ENCODE measurements at regions not wholly inside any gene's neighbourhood (a gene's known extent, or its start where the extent isn't known, plus 50 kb on each side); places are given as distances from the start of the nearest gene placed in this dataset.

DNA sequence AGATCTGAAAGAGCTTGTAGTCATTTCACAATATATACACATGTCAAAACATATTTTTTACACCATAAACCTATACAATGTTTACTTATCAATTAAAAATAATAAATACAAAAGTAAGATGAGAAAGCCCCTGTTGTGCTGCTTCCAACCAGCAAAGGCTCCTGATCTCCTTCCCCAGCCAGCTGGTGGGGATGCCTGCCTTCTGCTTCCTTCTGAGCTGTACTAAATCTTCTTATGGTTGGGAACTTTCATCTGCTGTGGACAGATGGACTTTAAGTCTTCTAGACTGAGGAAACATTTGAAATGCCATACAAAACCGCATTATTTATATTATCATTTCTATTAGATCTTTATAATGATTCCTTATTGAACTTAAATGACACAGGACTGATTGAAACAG lies 745.3 kb upstream of the CHD1 start:
- Histone ChIP-seq H3K9ac (ENCODE audit: low read length) (no peak overlapping the region), H3K4me2 (ENCODE audit: low read length) (no peak overlapping the region), H2AFZ (ENCODE audit: low read depth, low read length, poor library complexity, severe bottlenecking) (no peak overlapping the region), H3K27me3 (ENCODE audit: insufficient read depth, low read length) (no peaks in the 10 kb centered on the region), H3K4me1 (ENCODE audit: control insufficient read depth in 1 of 2, insufficient read depth in 2 of 2, low read length in 2 of 2) (no peaks in the 10 kb centered on the region), H3K9me3 (ENCODE audit: control insufficient read depth in 1 of 2, insufficient read depth in 1 of 2, low read depth in 1 of 2, low read length in 2 of 2) (no peaks in the 10 kb centered on the region), H4K20me1 (ENCODE audit: insufficient read depth) (no peaks in the 10 kb centered on the region), H3K79me2 (ENCODE audit: insufficient read depth, low read length) (no peaks in the 10 kb centered on the region), H3K9me2 (ENCODE audit: insufficient read depth) (no peaks in the 10 kb centered on the region), H3K4me3 (replicated peaks in 1 of 2; ENCODE audit: low read depth in 1 of 2, low read length in 2 of 2) (no peak overlapping the region), H3K36me3 (ENCODE audit: control insufficient read depth in 1 of 2, insufficient read depth in 2 of 2, low read length in 2 of 2) (no peaks in the 10 kb centered on the region), H3K27ac (ENCODE audit: low read depth, low read length) (no peak overlapping the region)
- no peak for DNase-seq (ENCODE audit: low read depth, low spot score)
- BruUV-seq (replicated peaks): no TSS peak
- TF ChIP-seq, protein P1, sequence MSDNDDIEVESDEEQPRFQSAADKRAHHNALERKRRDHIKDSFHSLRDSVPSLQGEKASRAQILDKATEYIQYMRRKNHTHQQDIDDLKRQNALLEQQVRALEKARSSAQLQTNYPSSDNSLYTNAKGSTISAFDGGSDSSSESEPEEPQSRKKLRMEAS (IDR thresholded peaks at IDR 0.05): no peak
- TF ChIP-seq CEBPB (IDR thresholded peaks at IDR 0.05; ENCODE audit: low read depth) (no peak), EZH2 (IDR thresholded peaks at IDR 0.05) (no peak), SRF (IDR thresholded peaks at IDR 0.05; ENCODE audit: low read depth) (no peak), TCF7L2 (IDR thresholded peaks at IDR 0.05; ENCODE audit: borderline replicate concordance, extremely low read depth, insufficient read depth, insufficient read length) (no peak), EGR1 (IDR thresholded peaks at IDR 0.05; ENCODE audit: low read depth) (no peak), ZFX (IDR thresholded peaks at IDR 0.05) (no peak)
- RAD21 ChIA-PET (ENCODE audit: low non-redundant PET in 1 of 2, low total read pairs in 2 of 2, uncharacterized antibody in 2 of 2, unreplicated experiment in 2 of 2): no interaction called here
- CTCF ChIA-PET: no interaction called here
- intact Hi-C loops (cut with micrococcal nuclease): no loop called here
- ATAC-seq: no peak
- POLR2A ChIA-PET: no interaction called here

DNA sequence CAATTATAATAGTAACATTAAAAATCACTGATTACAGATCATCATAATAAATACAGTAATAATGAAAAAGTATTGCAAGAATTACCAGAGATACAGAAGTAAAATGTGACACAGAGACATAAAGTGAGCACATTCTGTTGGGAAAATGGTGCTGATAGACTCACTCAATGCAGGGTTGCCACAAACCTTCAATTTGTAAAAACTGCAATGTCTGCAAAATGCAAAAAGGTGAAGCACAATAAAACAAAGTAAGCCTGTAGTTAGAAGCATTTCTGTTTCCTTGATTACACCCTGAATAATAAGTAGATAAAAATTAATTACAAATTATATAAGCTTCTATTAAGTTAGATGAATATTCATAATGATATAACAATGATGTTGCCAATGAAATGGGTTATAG lies 736.2 kb upstream of the CHD1 start:
- H3K79me2 ChIP-seq (ENCODE audit: insufficient read depth, low read length): no peaks in the 10 kb centered on the region

More for the DNA sequence above, 736.2 kb upstream of the CHD1 start:
- H4K20me1 ChIP-seq (ENCODE audit: insufficient read depth): no peaks in the 10 kb centered on the region
- ChIA-PET CTCF (no interaction called here), RAD21 (ENCODE audit: low non-redundant PET in 1 of 2, low total read pairs in 2 of 2, uncharacterized antibody in 2 of 2, unreplicated experiment in 2 of 2) (no interaction called here), POLR2A (no interaction called here)
- no peaks in the 10 kb centered on the region for H3K9me3 ChIP-seq (ENCODE audit: control insufficient read depth in 1 of 2, insufficient read depth in 1 of 2, low read depth in 1 of 2, low read length in 2 of 2)
- no peak overlapping the region for H3K9ac ChIP-seq (ENCODE audit: low read length)
- no peak overlapping the region for H3K4me3 ChIP-seq (replicated peaks in 1 of 2; ENCODE audit: low read depth in 1 of 2, low read length in 2 of 2)
- no peak overlapping the region for H3K4me2 ChIP-seq (ENCODE audit: low read length)
- H3K36me3 ChIP-seq (ENCODE audit: control insufficient read depth in 1 of 2, insufficient read depth in 2 of 2, low read length in 2 of 2): no peaks in the 10 kb centered on the region
- H3K9me2 ChIP-seq (ENCODE audit: insufficient read depth): no peaks in the 10 kb centered on the region
- TF ChIP-seq CBX3 (IDR thresholded peaks at IDR 0.05; ENCODE audit: low read depth) (no peak), CTCF (IDR thresholded peaks at IDR 0.05 in 2 of 3, conservative IDR thresholded peaks at IDR 0.05 in 1 of 3; ENCODE audit: borderline replicate concordance in 1 of 3, insufficient read depth in 1 of 3, low read depth in 2 of 3, low read length in 2 of 3) (no peak), ZFX (IDR thresholded peaks at IDR 0.05) (no peak), EZH2 (IDR thresholded peaks at IDR 0.05) (no peak), SRF (IDR thresholded peaks at IDR 0.05; ENCODE audit: low read depth) (no peak), ZBTB33 (IDR thresholded peaks at IDR 0.05; ENCODE audit: extremely low read depth, insufficient replicate concordance, low read length) (no peak), SIN3A (IDR thresholded peaks at IDR 0.05; ENCODE audit: low read depth) (no peak), POLR2A (IDR thresholded peaks at IDR 0.05; ENCODE audit: borderline replicate concordance, extremely low read depth, insufficient read depth, insufficient read length) (no peak), FOSL1 (IDR thresholded peaks at IDR 0.05; ENCODE audit: low read depth) (no peak), JUND (IDR thresholded peaks at IDR 0.05) (no peak), CEBPB (IDR thresholded peaks at IDR 0.05; ENCODE audit: low read depth) (no peak), ZNF274 (IDR thresholded peaks at IDR 0.05; ENCODE audit: low read depth, low read length) (no peak)
- TF ChIP-seq, protein P1 (IDR thresholded peaks at IDR 0.05): no peak
- DNase-seq (ENCODE audit: low read depth, low spot score): no peak
- no TSS peak for BruUV-seq (replicated peaks)
- no peaks in the 10 kb centered on the region for H3K27me3 ChIP-seq (ENCODE audit: insufficient read depth, low read length)
- no peaks in the 10 kb centered on the region for H3K4me1 ChIP-seq (ENCODE audit: control insufficient read depth in 1 of 2, insufficient read depth in 2 of 2, low read length in 2 of 2)
- intact Hi-C loops (cut with micrococcal nuclease): no loop called here
- no peak overlapping the region for H3K27ac ChIP-seq (ENCODE audit: low read depth, low read length)
- no peak for ATAC-seq
- H2AFZ ChIP-seq (ENCODE audit: low read depth, low read length, poor library complexity, severe bottlenecking): no peak overlapping the region
